ENCODE measurements at regions not wholly inside any gene's neighbourhood (a gene's known extent, or its start where the extent isn't known, plus 50 kb on each side); places are given as distances from the start of the nearest gene placed in this dataset.

- H3K27ac ChIP-seq (ENCODE audit: low read length): no peak overlapping the region
- no peak overlapping the region for H3K9ac ChIP-seq (ENCODE audit: low read length)
- H3K9me2 ChIP-seq (ENCODE audit: insufficient read depth, low read length): no peaks in the 10 kb centered on the region
- no peaks in the 10 kb centered on the region for H3K36me3 ChIP-seq (ENCODE audit: insufficient read depth, low read length)
- H3K9me3 ChIP-seq (ENCODE audit: low read length): no peaks in the 10 kb centered on the region
- H3K4me2 ChIP-seq (ENCODE audit: low read length): no peak overlapping the region
- H3K27me3 ChIP-seq (ENCODE audit: insufficient read depth, low read depth, low read length): no peaks in the 10 kb centered on the region
- H2AFZ ChIP-seq (ENCODE audit: low read depth, low read length): no peak overlapping the region
- no peaks in the 10 kb centered on the region for H3F3A ChIP-seq (ENCODE audit: insufficient read depth, low read length, poor library complexity, severe bottlenecking)
- H4K20me1 ChIP-seq (ENCODE audit: insufficient read depth): no peaks in the 10 kb centered on the region
- TF ChIP-seq RAD21 (conservative IDR thresholded peaks at IDR 0.05): no peak
- no peak for TF ChIP-seq CTCF (IDR thresholded peaks at IDR 0.05; ENCODE audit: poor library complexity, severe bottlenecking)
- TF ChIP-seq EZH2 (IDR thresholded peaks at IDR 0.05; ENCODE audit: borderline replicate concordance, insufficient read depth, low read length, poor library complexity, severe bottlenecking): no peak
- TF ChIP-seq REST (IDR thresholded peaks at IDR 0.05; ENCODE audit: borderline replicate concordance): no peak
- TF ChIP-seq EP300 (conservative IDR thresholded peaks at IDR 0.05; ENCODE audit: poor library complexity, severe bottlenecking): no peak
- TF ChIP-seq TAF1 (IDR thresholded peaks at IDR 0.05; ENCODE audit: low read depth): no peak
- no peak for TF ChIP-seq MXI1 (conservative IDR thresholded peaks at IDR 0.05; ENCODE audit: poor library complexity, severe bottlenecking)
- TF ChIP-seq POLR2AphosphoS5 (IDR thresholded peaks at IDR 0.05): no peak
- no peak for TF ChIP-seq SMC3 (conservative IDR thresholded peaks at IDR 0.05; ENCODE audit: poor library complexity)
- no peaks in the 10 kb centered on the region for H3K79me2 ChIP-seq (replicated peaks; ENCODE audit: insufficient read depth, low read length)
- no peak overlapping the region for H3K4me3 ChIP-seq (ENCODE audit: low read length)
Measured at GRCh38 chr14:51462182-51462581, 189.5 kb upstream of the FRMD6 start.

- no peaks in the 10 kb centered on the region for H3K36me3 ChIP-seq (ENCODE audit: insufficient read depth, low read length)
- H3K27ac ChIP-seq (ENCODE audit: low read length): no peak overlapping the region
- H3K9me2 ChIP-seq (ENCODE audit: insufficient read depth, low read length): no peaks in the 10 kb centered on the region
- no peaks in the 10 kb centered on the region for H3K9me3 ChIP-seq (ENCODE audit: low read length)
- H2AFZ ChIP-seq (ENCODE audit: low read depth, low read length): no peak overlapping the region
- H3K9ac ChIP-seq (ENCODE audit: low read length): no peak overlapping the region
- no peaks in the 10 kb centered on the region for H3K27me3 ChIP-seq (ENCODE audit: insufficient read depth, low read depth, low read length)
- H3F3A ChIP-seq (ENCODE audit: insufficient read depth, low read length, poor library complexity, severe bottlenecking): no peaks in the 10 kb centered on the region
- no peak overlapping the region for H3K4me2 ChIP-seq (ENCODE audit: low read length)
- H3K4me3 ChIP-seq (ENCODE audit: low read length): no peak overlapping the region
- no peak for TF ChIP-seq POLR2AphosphoS5 (IDR thresholded peaks at IDR 0.05)
- no peak for TF ChIP-seq SMC3 (conservative IDR thresholded peaks at IDR 0.05; ENCODE audit: poor library complexity)
- no peak for TF ChIP-seq EP300 (conservative IDR thresholded peaks at IDR 0.05; ENCODE audit: poor library complexity, severe bottlenecking)
- no peak for TF ChIP-seq TAF1 (IDR thresholded peaks at IDR 0.05; ENCODE audit: low read depth)
- TF ChIP-seq MXI1 (conservative IDR thresholded peaks at IDR 0.05; ENCODE audit: poor library complexity, severe bottlenecking): no peak
- TF ChIP-seq EZH2 (IDR thresholded peaks at IDR 0.05; ENCODE audit: borderline replicate concordance, insufficient read depth, low read length, poor library complexity, severe bottlenecking): no peak
- TF ChIP-seq RAD21 (conservative IDR thresholded peaks at IDR 0.05): no peak
- no peak for TF ChIP-seq CTCF (IDR thresholded peaks at IDR 0.05; ENCODE audit: poor library complexity, severe bottlenecking)
- TF ChIP-seq REST (IDR thresholded peaks at IDR 0.05; ENCODE audit: borderline replicate concordance): no peak
- H3K79me2 ChIP-seq (replicated peaks; ENCODE audit: insufficient read depth, low read length): no peaks in the 10 kb centered on the region
- H4K20me1 ChIP-seq (ENCODE audit: insufficient read depth): no peaks in the 10 kb centered on the region
Measured at GRCh38 chr14:51462706-51463105, 189.0 kb upstream of the FRMD6 start.
